ENCODE measurements at regions not wholly inside any gene's neighbourhood (a gene's known extent, or its start where the extent isn't known, plus 50 kb on each side); places are given as distances from the start of the nearest gene placed in this dataset.
"Not testable (repeated sequence)": the region's sequence is repeated elsewhere in the genome, so short reads cannot be mapped to it uniquely, and the experiment has no call there.

DNA sequence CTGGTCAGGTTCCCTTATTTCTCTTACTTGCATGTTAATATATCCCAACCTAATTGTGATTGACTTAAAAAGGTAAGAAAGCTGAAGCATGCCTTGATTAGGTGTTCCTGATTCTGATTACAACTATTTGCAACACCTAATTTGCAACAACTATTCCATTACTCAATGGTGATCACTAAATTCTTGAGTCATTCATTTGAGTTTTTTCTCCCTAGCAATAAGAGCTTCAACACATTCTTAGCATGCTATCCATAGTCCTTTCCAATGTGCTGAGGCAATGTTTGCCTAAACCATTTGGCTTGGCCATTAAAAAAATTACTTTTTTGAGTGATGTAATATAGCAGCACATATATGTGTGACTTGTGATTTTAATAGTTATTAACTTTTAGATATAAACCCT is 851.4 kb downstream of the TRAM1L1 start:
- Mint-ChIP-seq H3K36me3 (no peaks in the 10 kb centered on the region), H3K9me3 (peaks cover 0 to 3% (median 0%) of the 10 kb centered on the region in 7 donors), H3K27me3 (ENCODE audit: low read depth in 3 of 3) (peaks cover 0 to under 1% (median 0%) of the 10 kb centered on the region in 3 donors), H3K4me3 (no peak overlapping the region), H3K27ac (no peak overlapping the region), H3K4me1 (no peaks in the 10 kb centered on the region)
- Histone ChIP-seq H3K36me3 (replicated peaks in 1 of 2; ENCODE audit: control insufficient read depth in 1 of 2, insufficient read depth in 2 of 2, low read length in 2 of 2) (no peaks in the 10 kb centered on the region), H3K9ac (ENCODE audit: insufficient read depth, low read length, poor library complexity, severe bottlenecking) (no peak overlapping the region), H3K4me1 (ENCODE audit: control insufficient read depth in 1 of 2, insufficient read depth in 2 of 2, low read length in 2 of 2) (no peaks in the 10 kb centered on the region), H3K27ac (ENCODE audit: low read depth in 1 of 2, low read length in 2 of 2) (no peak overlapping the region), H3K79me2 (ENCODE audit: insufficient read depth, low read length) (no peaks in the 10 kb centered on the region), H3K9me3 (replicated peaks in 1 of 2; ENCODE audit: control insufficient read depth in 1 of 2, insufficient read depth in 1 of 2, low read length in 2 of 2) (no peaks in the 10 kb centered on the region), H3K4me3 (replicated peaks in 1 of 3; ENCODE audit: low read depth in 2 of 3, low read length in 3 of 3) (no peak overlapping the region), H3K27me3 (ENCODE audit: control insufficient read depth in 2 of 2, insufficient read depth in 2 of 2, low read length in 2 of 2) (no peaks in the 10 kb centered on the region), H3K4me2 (replicated peaks; ENCODE audit: extremely low read depth, low read length, poor library complexity, severe bottlenecking) (no peak overlapping the region), H2AFZ (ENCODE audit: insufficient read depth, low read depth, low read length, poor library complexity, severe bottlenecking) (no peak overlapping the region), H4K20me1 (ENCODE audit: insufficient read depth, low read length) (no peaks in the 10 kb centered on the region)
- TF ChIP-seq, protein P1, sequence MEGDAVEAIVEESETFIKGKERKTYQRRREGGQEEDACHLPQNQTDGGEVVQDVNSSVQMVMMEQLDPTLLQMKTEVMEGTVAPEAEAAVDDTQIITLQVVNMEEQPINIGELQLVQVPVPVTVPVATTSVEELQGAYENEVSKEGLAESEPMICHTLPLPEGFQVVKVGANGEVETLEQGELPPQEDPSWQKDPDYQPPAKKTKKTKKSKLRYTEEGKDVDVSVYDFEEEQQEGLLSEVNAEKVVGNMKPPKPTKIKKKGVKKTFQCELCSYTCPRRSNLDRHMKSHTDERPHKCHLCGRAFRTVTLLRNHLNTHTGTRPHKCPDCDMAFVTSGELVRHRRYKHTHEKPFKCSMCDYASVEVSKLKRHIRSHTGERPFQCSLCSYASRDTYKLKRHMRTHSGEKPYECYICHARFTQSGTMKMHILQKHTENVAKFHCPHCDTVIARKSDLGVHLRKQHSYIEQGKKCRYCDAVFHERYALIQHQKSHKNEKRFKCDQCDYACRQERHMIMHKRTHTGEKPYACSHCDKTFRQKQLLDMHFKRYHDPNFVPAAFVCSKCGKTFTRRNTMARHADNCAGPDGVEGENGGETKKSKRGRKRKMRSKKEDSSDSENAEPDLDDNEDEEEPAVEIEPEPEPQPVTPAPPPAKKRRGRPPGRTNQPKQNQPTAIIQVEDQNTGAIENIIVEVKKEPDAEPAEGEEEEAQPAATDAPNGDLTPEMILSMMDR (IDR thresholded peaks at IDR 0.05), result no peak
- no peak for DNase-seq
- intact Hi-C loops (cut with micrococcal nuclease), result no loop called here

DNA sequence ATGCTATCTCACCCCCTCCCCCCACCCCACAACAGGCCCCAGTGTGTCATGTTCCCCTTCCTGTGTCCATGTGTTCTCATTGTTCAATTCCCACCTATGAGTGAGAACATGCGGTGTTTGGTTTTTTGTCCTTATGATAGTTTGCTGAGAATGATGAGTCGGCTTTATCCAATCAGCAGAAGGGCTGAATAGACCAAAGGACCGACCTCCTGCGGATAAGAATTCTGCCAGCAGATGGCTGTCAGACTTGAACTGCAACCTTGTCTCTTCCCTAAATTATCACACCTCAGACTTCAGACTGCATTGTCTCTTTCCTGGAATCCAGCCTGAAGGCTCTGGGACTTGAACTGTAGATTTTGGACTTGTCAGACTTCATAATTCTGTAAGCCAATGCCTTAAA is 853.4 kb downstream of the TRAM1L1 start:
- H3K36me3 ChIP-seq (replicated peaks in 1 of 2; ENCODE audit: control insufficient read depth in 1 of 2, insufficient read depth in 2 of 2, low read length in 2 of 2); H3K4me2 ChIP-seq (replicated peaks; ENCODE audit: extremely low read depth, low read length, poor library complexity, severe bottlenecking); H2AFZ ChIP-seq (ENCODE audit: insufficient read depth, low read depth, low read length, poor library complexity, severe bottlenecking); DNase-seq; H3K36me3 Mint-ChIP-seq; H3K4me1 Mint-ChIP-seq; H3K9me3 Mint-ChIP-seq; H3K4me3 Mint-ChIP-seq; H3K27ac Mint-ChIP-seq; H3K79me2 ChIP-seq (ENCODE audit: insufficient read depth, low read length); H3K9me3 ChIP-seq (replicated peaks in 1 of 2; ENCODE audit: control insufficient read depth in 1 of 2, insufficient read depth in 1 of 2, low read length in 2 of 2); H3K4me1 ChIP-seq (ENCODE audit: control insufficient read depth in 1 of 2, insufficient read depth in 2 of 2, low read length in 2 of 2); H3K27me3 ChIP-seq (ENCODE audit: control insufficient read depth in 2 of 2, insufficient read depth in 2 of 2, low read length in 2 of 2); intact Hi-C loops (cut with micrococcal nuclease); H3K27ac ChIP-seq (ENCODE audit: low read depth in 1 of 2, low read length in 2 of 2); H3K27me3 Mint-ChIP-seq (ENCODE audit: low read depth in 3 of 3); H3K4me3 ChIP-seq (replicated peaks in 1 of 3; ENCODE audit: low read depth in 2 of 3, low read length in 3 of 3); H3K9ac ChIP-seq (ENCODE audit: insufficient read depth, low read length, poor library complexity, severe bottlenecking); H4K20me1 ChIP-seq (ENCODE audit: insufficient read depth, low read length): not testable (repeated sequence)
- 82% methylated on average over 2 of the region's 4 CpGs for WGBS (ENCODE audit: insufficient coverage)

Data from CD14-positive monocyte (primary cell).